ENCODE measurements at regions not wholly inside any gene's neighbourhood (a gene's known extent, or its start where the extent isn't known, plus 50 kb on each side); places are given as distances from the start of the nearest gene placed in this dataset.
"Not testable (repeated sequence)": the region's sequence is repeated elsewhere in the genome, so short reads cannot be mapped to it uniquely, and the experiment has no call there.

- DNase-seq (ENCODE audit: low read depth, low spot score): no peak
These were observed 331.0 kb upstream of the NRP1 start for GRCh38 chr10:33665501-33665900.

GRCh38 chr10:33664070-33664469, 329.6 kb upstream of the NRP1 start:
- DNase-seq (ENCODE audit: low read depth, low spot score): no peak

- peak; percentile 29 for DNase-seq (ENCODE audit: low read depth, low spot score)
These were observed 327.3 kb upstream of the NRP1 start for GRCh38 chr10:33661580-33662336.

- DNase-seq (ENCODE audit: low read depth, low spot score): no peak
These were observed 325.9 kb upstream of the NRP1 start for GRCh38 chr10:33660329-33660728.

GRCh38 chr10:33657913-33658312, 323.4 kb upstream of the NRP1 start:
- DNase-seq (ENCODE audit: low read depth, low spot score): no peak

- DNase-seq (ENCODE audit: low read depth, low spot score): no peak
These were observed 322.9 kb upstream of the NRP1 start for GRCh38 chr10:33657154-33657908.

GRCh38 chr10:33655921-33656320, 321.5 kb upstream of the NRP1 start:
- DNase-seq (ENCODE audit: low read depth, low spot score): no peak

GRCh38 chr10:33655165-33655815, 320.8 kb upstream of the NRP1 start:
- DNase-seq (ENCODE audit: low read depth, low spot score): no peak

- DNase-seq (ENCODE audit: low read depth, low spot score): no peak
These were observed 319.3 kb upstream of the NRP1 start for GRCh38 chr10:33653584-33654367.

- DNase-seq (ENCODE audit: low read depth, low spot score): no peak
These were observed 318.4 kb upstream of the NRP1 start for GRCh38 chr10:33652870-33653269.

GRCh38 chr10:33650131-33650530, 315.7 kb upstream of the NRP1 start:
- DNase-seq (ENCODE audit: low read depth, low spot score): not testable (repeated sequence)

- DNase-seq (ENCODE audit: low read depth, low spot score): no peak
These were observed 308.6 kb upstream of the NRP1 start for GRCh38 chr10:33643042-33643441.

- DNase-seq (ENCODE audit: low read depth, low spot score): no peak
These were observed 304.4 kb upstream of the NRP1 start for GRCh38 chr10:33638891-33639290.

- DNase-seq (ENCODE audit: low read depth, low spot score): no peak
These were observed 303.9 kb upstream of the NRP1 start for GRCh38 chr10:33638374-33638773.

- no peak for DNase-seq (ENCODE audit: low read depth, low spot score)
These were observed 301.6 kb upstream of the NRP1 start for GRCh38 chr10:33635967-33636515.

GRCh38 chr10:33632432-33632831, 298.0 kb upstream of the NRP1 start:
- DNase-seq (ENCODE audit: low read depth, low spot score): no peak

- no peak for DNase-seq (ENCODE audit: low read depth, low spot score)
These were observed 297.5 kb upstream of the NRP1 start for GRCh38 chr10:33631991-33632390.

GRCh38 chr10:33630761-33631160, 296.3 kb upstream of the NRP1 start:
- DNase-seq (ENCODE audit: low read depth, low spot score): no peak

GRCh38 chr10:33627611-33628010, 293.1 kb upstream of the NRP1 start:
- no peak for DNase-seq (ENCODE audit: low read depth, low spot score)

GRCh38 chr10:33626798-33627466, 292.5 kb upstream of the NRP1 start:
- no peak for DNase-seq (ENCODE audit: low read depth, low spot score)

- no peak for DNase-seq (ENCODE audit: low read depth, low spot score)
These were observed 289.2 kb upstream of the NRP1 start for GRCh38 chr10:33623669-33624068.
